ENCODE measurements at regions not wholly inside any gene's neighbourhood (a gene's known extent, or its start where the extent isn't known, plus 50 kb on each side); places are given as distances from the start of the nearest gene placed in this dataset.

- Histone ChIP-seq H3K79me2 (no peaks in the 10 kb centered on the region), H3K4me1 (ENCODE audit: insufficient read depth) (no peaks in the 10 kb centered on the region), H3K9me3 (ENCODE audit: low read depth) (no peaks in the 10 kb centered on the region), H2AFZ (no peak overlapping the region), H3K36me3 (replicated peaks; ENCODE audit: insufficient read depth, low read depth) (no peaks in the 10 kb centered on the region), H3K27me3 (peaks cover 21% of the 10 kb centered on the region), H4K20me1 (ENCODE audit: insufficient read depth, poor library complexity, severe bottlenecking) (no peaks in the 10 kb centered on the region), H3K4me2 (peak overlapping the region; percentile 79), H3K27ac (no peak overlapping the region), H3K4me3 (no peak overlapping the region), H3K9me2 (replicated peaks; ENCODE audit: insufficient read depth) (no peaks in the 10 kb centered on the region)
- TF ChIP-seq EZH2 (IDR thresholded peaks at IDR 0.05; ENCODE audit: borderline replicate concordance) (no peak), CTCF (IDR thresholded peaks at IDR 0.05; ENCODE audit: poor library complexity) (no peak), EZH2phosphoT487 (IDR thresholded peaks at IDR 0.05; ENCODE audit: low read depth, severe bottlenecking, unreplicated experiment) (no peak)
- no peak for DNase-seq (ENCODE audit: low spot score)
- WGBS (ENCODE audit: low lambda C conversion rate, missing lambda C conversion rate) = 57% methylated on average over 12 of the region's 12 CpGs
These were observed 192.3 kb downstream of the MELK start for GRCh38 chr9:36765077-36765390.

GRCh38 chr9:36765468-36766341, 193.0 kb downstream of the MELK start:
- H3K27ac ChIP-seq = no peak overlapping the region
- H3K4me3 ChIP-seq = no peak overlapping the region
- peak; percentile 67 for DNase-seq (ENCODE audit: low spot score)
- no peaks in the 10 kb centered on the region for H3K9me2 ChIP-seq (replicated peaks; ENCODE audit: insufficient read depth)
- no peaks in the 10 kb centered on the region for H4K20me1 ChIP-seq (ENCODE audit: insufficient read depth, poor library complexity, severe bottlenecking)
- H2AFZ ChIP-seq = peak overlapping the region; percentile 66
- no peaks in the 10 kb centered on the region for H3K9me3 ChIP-seq (ENCODE audit: low read depth)
- H3K27me3 ChIP-seq = peaks cover 21% of the 10 kb centered on the region
- no peaks in the 10 kb centered on the region for H3K4me1 ChIP-seq (ENCODE audit: insufficient read depth)
- peak overlapping the region; percentile 79 for H3K4me2 ChIP-seq
- H3K36me3 ChIP-seq (replicated peaks; ENCODE audit: insufficient read depth, low read depth) = no peaks in the 10 kb centered on the region
- no peaks in the 10 kb centered on the region for H3K79me2 ChIP-seq
- TF ChIP-seq CTCF (IDR thresholded peaks at IDR 0.05; ENCODE audit: poor library complexity) = no peak
- TF ChIP-seq EZH2 (IDR thresholded peaks at IDR 0.05; ENCODE audit: borderline replicate concordance) = no peak
- no peak for TF ChIP-seq EZH2phosphoT487 (IDR thresholded peaks at IDR 0.05; ENCODE audit: low read depth, severe bottlenecking, unreplicated experiment)
- WGBS (ENCODE audit: low lambda C conversion rate, missing lambda C conversion rate) = 17% methylated on average over 31 of the region's 37 CpGs

GRCh38 chr9:36768677-36769076, 196.0 kb downstream of the MELK start:
- no peak overlapping the region for H3K27ac ChIP-seq
- H3K9me3 ChIP-seq (ENCODE audit: low read depth) = no peaks in the 10 kb centered on the region
- H3K79me2 ChIP-seq = no peaks in the 10 kb centered on the region
- H3K36me3 ChIP-seq (replicated peaks; ENCODE audit: insufficient read depth, low read depth) = no peaks in the 10 kb centered on the region
- H3K9me2 ChIP-seq (replicated peaks; ENCODE audit: insufficient read depth) = no peaks in the 10 kb centered on the region
- no peak overlapping the region for H2AFZ ChIP-seq
- no peak overlapping the region for H3K4me2 ChIP-seq
- H4K20me1 ChIP-seq (ENCODE audit: insufficient read depth, poor library complexity, severe bottlenecking) = no peaks in the 10 kb centered on the region
- DNase-seq (ENCODE audit: low spot score) = no peak
- no peak overlapping the region for H3K4me3 ChIP-seq
- peaks cover 21% of the 10 kb centered on the region for H3K27me3 ChIP-seq
- no peak for TF ChIP-seq EZH2 (IDR thresholded peaks at IDR 0.05; ENCODE audit: borderline replicate concordance)
- no peak for TF ChIP-seq EZH2phosphoT487 (IDR thresholded peaks at IDR 0.05; ENCODE audit: low read depth, severe bottlenecking, unreplicated experiment)
- TF ChIP-seq CTCF (IDR thresholded peaks at IDR 0.05; ENCODE audit: poor library complexity) = no peak
- no peaks in the 10 kb centered on the region for H3K4me1 ChIP-seq (ENCODE audit: insufficient read depth)
- WGBS (ENCODE audit: low lambda C conversion rate, missing lambda C conversion rate) = 88% methylated on average over 3 of the region's 3 CpGs

Data from hepatocyte (in vitro differentiated cells).